Activated B cell treated with CpG ODN at 0.5 μM for 24 hours (primary cell): ENCODE measurements at regions not wholly inside any gene's neighbourhood (a gene's known extent, or its start where the extent isn't known, plus 50 kb on each side); places are given as distances from the start of the nearest gene placed in this dataset.
A peak's percentile ranks its signal among the peaks of the same experiment; 100 is the strongest.
"Not testable (repeated sequence)": the region's sequence is repeated elsewhere in the genome, so short reads cannot be mapped to it uniquely, and the experiment has no call there.

Experiments used
- ATAC-seq: fragments of 200-7000 bp; cut with Tn5 transposase; one replicate; pipeline ENCODE4 v1.10.0; 2021; ENCODE audit warnings: low read depth, mild to moderate bottlenecking, moderate library complexity
- CTCF ChIA-PET: fragments of 350-600 bp; sonication (Branson Sonifier 250); formaldehyde crosslinking; loops from one replicate; lab custom pipeline; 2021; ENCODE audit warnings: antibody characterized with exemption; lab: Charles Lee
- POLR2A ChIA-PET: fragments of 350-600 bp; sonication (Branson Sonifier 250); formaldehyde crosslinking; loops from one replicate; lab custom pipeline; 2021; ENCODE audit warnings: antibody characterized with exemption; lab: Charles Lee
- DNase-seq: peaks from one replicate; pipeline ENCODE4 v3.0.0; 2022
- H3K27ac Mint-ChIP-seq: one replicate; pipeline ENCODE4 v1.8.0; 2020; ENCODE audit warnings: mixed read lengths
- H3K27me3 Mint-ChIP-seq: one replicate; pipeline ENCODE4 v1.8.0; 2021; ENCODE audit warnings: mixed read lengths
- H3K36me3 Mint-ChIP-seq: one replicate; pipeline ENCODE4 v1.8.0; 2021; ENCODE audit warnings: low read depth, mixed read lengths
- H3K4me1 Mint-ChIP-seq: one replicate; pipeline ENCODE4 v1.8.0; 2021; ENCODE audit warnings: mixed read lengths
- H3K4me3 Mint-ChIP-seq: one replicate; pipeline ENCODE4 v1.8.0; 2020; ENCODE audit warnings: mild to moderate bottlenecking, mixed read lengths
- H3K9me3 Mint-ChIP-seq: one replicate; pipeline ENCODE4 v1.8.0; 2020; ENCODE audit warnings: mixed read lengths
- CTCF ChIP-seq: fragments of 200-600 bp; IDR thresholded peaks from one replicate; pipeline ENCODE4 v1.8.0; 2022; ENCODE audit warnings: antibody characterized with exemption, mild to moderate bottlenecking
- intact Hi-C: fragments of 100-400 bp; cut with micrococcal nuclease; formaldehyde crosslinking; loops from one replicate; pipeline ENCODE4 v1.15.1; 2024

- peaks cover 37% of the 10 kb centered on the region for H3K4me1 Mint-ChIP-seq
- peak; percentile 97 for ATAC-seq
- no peak for TF ChIP-seq CTCF
- H3K27ac Mint-ChIP-seq = no peak overlapping the region
- no peaks in the 10 kb centered on the region for H3K27me3 Mint-ChIP-seq
- ChIA-PET POLR2A (interaction anchor here (0.6 kb wide), 1 partner anchor 34 kb away, joined by 3 read pairs; no protein-coding TSS in a partner anchor), CTCF (no interaction called here)
- peak; percentile 52 for DNase-seq
- intact Hi-C loops = loop anchor here (1.0 to 2.0 kb wide), 2 partner anchors 8 to 18 kb away; no protein-coding TSS in a partner anchor
- no peaks in the 10 kb centered on the region for H3K9me3 Mint-ChIP-seq
- no peaks in the 10 kb centered on the region for H3K36me3 Mint-ChIP-seq
- peak overlapping the region; percentile 38 for H3K4me3 Mint-ChIP-seq
Measured at GRCh38 chr5:112586596-112587062, 151.1 kb upstream of the APC start.

GRCh38 chr5:112590858-112591257, 146.8 kb upstream of the APC start:
- intact Hi-C loops, ATAC-seq, H3K4me3 Mint-ChIP-seq: not testable (repeated sequence)

GRCh38 chr5:112594095-112594850, 143.4 kb upstream of the APC start:
- intact Hi-C loops = loop anchor here (1.0 kb wide), 1 partner anchor 8 kb away; no protein-coding TSS in a partner anchor
- ATAC-seq (no peak), DNase-seq (no peak)
- H3K27ac Mint-ChIP-seq = no peak overlapping the region
- peaks cover 2% of the 10 kb centered on the region for H3K27me3 Mint-ChIP-seq
- no peaks in the 10 kb centered on the region for H3K36me3 Mint-ChIP-seq
- no peak for TF ChIP-seq CTCF
- H3K9me3 Mint-ChIP-seq = no peaks in the 10 kb centered on the region
- peaks cover 35% of the 10 kb centered on the region for H3K4me1 Mint-ChIP-seq
- ChIA-PET CTCF (interaction anchor here (1.0 kb wide), 1 partner anchor 65 kb away, joined by 4 read pairs; no protein-coding TSS in a partner anchor), POLR2A (no interaction called here)
- no peak overlapping the region for H3K4me3 Mint-ChIP-seq

More at GRCh38 chr5:112590858-112591257, 146.8 kb upstream of the APC start:
- POLR2A ChIA-PET, H3K36me3 Mint-ChIP-seq, DNase-seq, H3K27me3 Mint-ChIP-seq, H3K27ac Mint-ChIP-seq, H3K9me3 Mint-ChIP-seq: not testable (repeated sequence)
- H3K4me1 Mint-ChIP-seq = peaks cover 53% of the 10 kb centered on the region
- CTCF ChIA-PET = interaction anchor here (1.3 kb wide), 1 partner anchor 14 kb away, joined by 5 read pairs; no protein-coding TSS in a partner anchor

- H3K4me1 Mint-ChIP-seq = peaks cover 28% of the 10 kb centered on the region
- no peak overlapping the region for H3K27ac Mint-ChIP-seq
- no peak for TF ChIP-seq CTCF
- H3K36me3 Mint-ChIP-seq = no peaks in the 10 kb centered on the region
- ChIA-PET POLR2A (no interaction called here), CTCF (no interaction called here)
- ATAC-seq (no peak), DNase-seq (no peak)
- H3K9me3 Mint-ChIP-seq = no peaks in the 10 kb centered on the region
- H3K4me3 Mint-ChIP-seq = no peak overlapping the region
- peaks cover 2% of the 10 kb centered on the region for H3K27me3 Mint-ChIP-seq
- intact Hi-C loops = loop anchor here (1.0 kb wide), 1 partner anchor 9 kb away; no protein-coding TSS in a partner anchor
Measured at GRCh38 chr5:112594941-112595340, 142.7 kb upstream of the APC start.

- intact Hi-C loops = no loop called here
- no peak overlapping the region for H3K27ac Mint-ChIP-seq
- DNase-seq (no peak), ATAC-seq (no peak)
- TF ChIP-seq CTCF = no peak
- POLR2A ChIA-PET = no interaction called here
- no peak overlapping the region for H3K4me3 Mint-ChIP-seq
- no peaks in the 10 kb centered on the region for H3K9me3 Mint-ChIP-seq
- H3K36me3 Mint-ChIP-seq = no peaks in the 10 kb centered on the region
- H3K27me3 Mint-ChIP-seq = peaks cover 2% of the 10 kb centered on the region
- peaks cover 21% of the 10 kb centered on the region for H3K4me1 Mint-ChIP-seq
- CTCF ChIA-PET = interaction anchor here (1.0 kb wide), 1 partner anchor 9 kb away, joined by 4 read pairs; no protein-coding TSS in a partner anchor
Measured at GRCh38 chr5:112597831-112598230, 139.9 kb upstream of the APC start.

GRCh38 chr5:112600510-112600909, 137.2 kb upstream of the APC start:
- CTCF ChIA-PET, DNase-seq, ATAC-seq, H3K36me3 Mint-ChIP-seq, intact Hi-C loops, H3K27ac Mint-ChIP-seq, H3K4me3 Mint-ChIP-seq, H3K9me3 Mint-ChIP-seq, POLR2A ChIA-PET, H3K27me3 Mint-ChIP-seq: not testable (repeated sequence)
- peaks cover 12% of the 10 kb centered on the region for H3K4me1 Mint-ChIP-seq
